ENCODE measurements at regions not wholly inside any gene's neighbourhood (a gene's known extent, or its start where the extent isn't known, plus 50 kb on each side); places are given as distances from the start of the nearest gene placed in this dataset.

GRCh38 chr16:79283578-79283977, 317.0 kb downstream of the MAF start:
- TF ChIP-seq CTCF (IDR thresholded peaks at IDR 0.05; ENCODE audit: poor library complexity) = no peak
- TF ChIP-seq EZH2 (IDR thresholded peaks at IDR 0.05; ENCODE audit: borderline replicate concordance) = no peak
